ENCODE measurements at regions not wholly inside any gene's neighbourhood (a gene's known extent, or its start where the extent isn't known, plus 50 kb on each side); places are given as distances from the start of the nearest gene placed in this dataset.

DNA sequence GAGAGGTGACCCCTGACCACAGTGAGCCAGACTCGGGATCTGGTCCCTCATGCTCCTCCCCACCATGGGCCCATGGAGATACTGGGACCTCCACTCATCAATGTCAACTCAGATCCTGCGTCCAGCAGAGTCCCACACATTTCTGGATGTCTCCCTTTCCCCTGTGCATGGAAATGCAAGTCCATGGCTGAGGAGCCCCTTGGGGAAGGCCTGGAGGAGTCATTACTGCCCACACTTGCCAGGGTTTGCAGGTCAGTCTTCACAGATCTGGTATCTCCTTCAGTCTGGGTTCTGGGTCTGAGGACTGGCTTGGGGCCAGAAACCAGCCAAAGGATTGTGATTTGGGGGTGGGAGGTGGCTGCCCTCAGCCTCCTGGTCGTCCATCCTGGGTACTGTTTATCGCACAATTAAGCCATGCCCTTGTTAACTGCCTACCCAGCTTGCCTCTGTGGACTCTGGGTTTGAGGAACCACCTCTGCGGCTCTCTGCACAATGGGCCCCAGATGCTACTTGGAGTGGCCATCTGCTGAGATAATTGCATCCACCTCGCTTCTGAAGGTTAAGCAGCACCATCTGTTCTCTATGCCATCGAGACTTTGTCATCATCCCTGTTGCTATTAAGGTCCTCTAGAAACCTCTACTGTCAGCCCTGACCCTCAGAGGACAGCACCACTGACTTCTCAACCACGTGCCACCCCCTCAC, 49.9 kb upstream of the KLF13 start:
- no peak for TF ChIP-seq POLR2A (IDR thresholded peaks at IDR 0.05)
- TF ChIP-seq, protein P1, sequence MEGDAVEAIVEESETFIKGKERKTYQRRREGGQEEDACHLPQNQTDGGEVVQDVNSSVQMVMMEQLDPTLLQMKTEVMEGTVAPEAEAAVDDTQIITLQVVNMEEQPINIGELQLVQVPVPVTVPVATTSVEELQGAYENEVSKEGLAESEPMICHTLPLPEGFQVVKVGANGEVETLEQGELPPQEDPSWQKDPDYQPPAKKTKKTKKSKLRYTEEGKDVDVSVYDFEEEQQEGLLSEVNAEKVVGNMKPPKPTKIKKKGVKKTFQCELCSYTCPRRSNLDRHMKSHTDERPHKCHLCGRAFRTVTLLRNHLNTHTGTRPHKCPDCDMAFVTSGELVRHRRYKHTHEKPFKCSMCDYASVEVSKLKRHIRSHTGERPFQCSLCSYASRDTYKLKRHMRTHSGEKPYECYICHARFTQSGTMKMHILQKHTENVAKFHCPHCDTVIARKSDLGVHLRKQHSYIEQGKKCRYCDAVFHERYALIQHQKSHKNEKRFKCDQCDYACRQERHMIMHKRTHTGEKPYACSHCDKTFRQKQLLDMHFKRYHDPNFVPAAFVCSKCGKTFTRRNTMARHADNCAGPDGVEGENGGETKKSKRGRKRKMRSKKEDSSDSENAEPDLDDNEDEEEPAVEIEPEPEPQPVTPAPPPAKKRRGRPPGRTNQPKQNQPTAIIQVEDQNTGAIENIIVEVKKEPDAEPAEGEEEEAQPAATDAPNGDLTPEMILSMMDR (IDR thresholded peaks at IDR 0.05): no peak

Measured in ovary (tissue), 3 donors.